Activated CD4-positive, alpha-beta memory T cell treated with anti-CD3 and anti-CD28 coated beads, Interleukin-2, amount 10 ng/mL, durations not matched to agents 7 days and 5 days (primary cell): ENCODE measurements at regions not wholly inside any gene's neighbourhood (a gene's known extent, or its start where the extent isn't known, plus 50 kb on each side); places are given as distances from the start of the nearest gene placed in this dataset.
"Not testable (repeated sequence)": the region's sequence is repeated elsewhere in the genome, so short reads cannot be mapped to it uniquely, and the experiment has no call there.

ENCODE experiments used
- CTCF ChIA-PET: fragments of 350-600 bp; sonication (Branson Sonifier 250); formaldehyde crosslinking; loops from one replicate; lab custom pipeline; 2021; ENCODE audit warnings: antibody characterized with exemption, inconsistent platforms; lab: Charles Lee
- POLR2A ChIA-PET: fragments of 350-600 bp; sonication (Branson Sonifier 250); formaldehyde crosslinking; loops from one replicate; lab custom pipeline; 2021; ENCODE audit warnings: antibody characterized with exemption; lab: Charles Lee
- DNase-seq: peaks from one replicate; pipeline ENCODE4 v3.0.0-alpha.2; 2020
- H3K27ac Mint-ChIP-seq: one replicate; pipeline ENCODE4 v1.8.0; 2021; ENCODE audit warnings: mild to moderate bottlenecking, mixed read lengths
- H3K27me3 Mint-ChIP-seq: one replicate; pipeline ENCODE4 v1.8.0; 2021; ENCODE audit warnings: mixed read lengths
- H3K36me3 Mint-ChIP-seq: one replicate; pipeline ENCODE4 v1.8.0; 2021; ENCODE audit warnings: low read depth, mixed read lengths
- H3K4me1 Mint-ChIP-seq: one replicate; pipeline ENCODE4 v1.8.0; 2021; ENCODE audit warnings: mixed read lengths
- H3K4me3 Mint-ChIP-seq: one replicate; pipeline ENCODE4 v1.8.0; 2021; ENCODE audit warnings: mild to moderate bottlenecking, mixed read lengths
- H3K9me3 Mint-ChIP-seq: one replicate; pipeline ENCODE4 v1.8.0; 2021; ENCODE audit warnings: mixed read lengths

DNA sequence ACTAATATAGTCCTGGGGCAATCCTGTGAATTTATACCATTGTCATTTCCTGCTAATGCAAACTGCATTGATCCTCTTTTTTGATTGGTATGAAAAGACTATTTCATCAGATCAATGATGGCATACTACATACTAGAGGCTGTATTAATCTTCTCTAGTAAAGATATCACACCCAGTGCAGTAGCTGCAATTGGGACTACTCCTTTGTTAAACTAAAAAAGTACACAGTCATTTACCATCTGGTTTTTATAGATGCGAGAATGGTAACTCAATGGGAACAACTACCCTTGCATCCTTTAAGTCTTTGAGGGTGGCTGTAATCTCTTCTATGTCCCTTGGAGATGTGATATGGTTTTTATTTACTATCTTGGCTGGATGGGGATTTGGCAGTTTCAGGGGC is 80.2 kb upstream of the STK38L start:
- POLR2A ChIA-PET = no interaction called here
- H3K4me3 Mint-ChIP-seq = no peak overlapping the region
- H3K4me1 Mint-ChIP-seq = peaks cover 10% of the 10 kb centered on the region
- no peak overlapping the region for H3K27ac Mint-ChIP-seq
- CTCF ChIA-PET = no interaction called here
- DNase-seq = no peak
- H3K36me3 Mint-ChIP-seq = peaks cover 18% of the 10 kb centered on the region
- peaks cover 13% of the 10 kb centered on the region for H3K9me3 Mint-ChIP-seq
- H3K27me3 Mint-ChIP-seq = no peaks in the 10 kb centered on the region

DNA sequence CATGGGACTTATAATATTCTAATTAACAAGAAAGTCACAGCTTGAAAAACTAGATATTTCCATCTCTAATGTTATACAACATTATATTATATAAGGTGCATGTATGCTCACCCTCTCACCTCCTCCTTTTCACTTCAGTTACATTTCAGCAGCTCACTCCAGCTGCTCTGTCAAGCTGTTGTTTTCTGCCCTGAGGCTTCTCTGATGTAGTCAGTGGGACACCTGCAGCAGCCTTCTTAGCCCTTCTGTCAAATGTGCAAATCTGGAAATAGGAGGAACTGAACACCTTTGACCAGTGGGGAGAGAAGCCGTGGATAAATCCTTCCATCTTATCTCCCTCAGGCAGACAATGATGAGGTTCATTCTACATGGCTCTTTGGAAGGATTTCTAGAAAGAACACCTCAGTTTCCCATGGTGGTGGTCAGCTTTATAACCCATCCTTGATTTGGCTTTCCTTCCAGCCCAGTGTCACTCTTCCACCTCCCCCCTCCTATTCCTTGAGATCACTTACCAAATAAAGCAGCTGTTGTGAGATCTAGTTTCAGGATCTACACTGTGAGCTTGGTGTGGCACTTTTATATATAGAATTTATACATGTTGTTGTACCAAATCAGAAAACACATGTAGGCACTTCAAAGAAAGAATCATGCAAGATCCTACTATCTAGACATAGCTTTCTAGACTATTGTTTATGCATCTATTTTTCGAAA is 79.6 kb upstream of the STK38L start:
- DNase-seq = no peak
- Mint-ChIP-seq H3K9me3 (peaks cover 13% of the 10 kb centered on the region), H3K27me3 (peaks cover 3% of the 10 kb centered on the region), H3K36me3 (peaks cover 18% of the 10 kb centered on the region), H3K27ac (no peak overlapping the region), H3K4me3 (no peak overlapping the region), H3K4me1 (peaks cover 10% of the 10 kb centered on the region)
- POLR2A ChIA-PET = interaction anchor here (0.7 kb wide), 1 partner anchor 159 kb away, joined by 3 read pairs; no protein-coding TSS in a partner anchor
- CTCF ChIA-PET = no interaction called here

DNA sequence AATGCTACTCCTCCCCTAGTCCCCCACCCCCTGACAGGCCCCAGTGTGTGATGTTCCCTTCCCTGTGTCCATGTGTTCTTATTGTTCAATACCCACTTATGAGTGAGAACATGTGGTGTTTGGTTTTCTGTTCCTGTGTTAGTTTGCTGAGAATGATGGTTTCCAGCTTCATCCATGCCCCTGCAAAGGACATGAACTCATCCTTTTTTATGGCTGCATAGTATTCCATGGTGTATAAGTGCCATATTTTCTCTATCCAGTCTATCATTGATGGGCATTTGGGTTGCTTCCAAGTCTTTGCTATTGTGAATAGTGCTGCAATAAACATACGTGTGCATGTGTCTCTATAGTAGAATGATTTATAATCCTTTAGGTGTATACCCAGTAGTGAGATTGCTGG is 78.1 kb upstream of the STK38L start:
- H3K4me3 Mint-ChIP-seq, DNase-seq, POLR2A ChIA-PET, H3K27me3 Mint-ChIP-seq, H3K27ac Mint-ChIP-seq, CTCF ChIA-PET: not testable (repeated sequence)
- H3K9me3 Mint-ChIP-seq = peaks cover 25% of the 10 kb centered on the region
- H3K4me1 Mint-ChIP-seq = peaks cover 10% of the 10 kb centered on the region
- H3K36me3 Mint-ChIP-seq = peaks cover 26% of the 10 kb centered on the region

DNA sequence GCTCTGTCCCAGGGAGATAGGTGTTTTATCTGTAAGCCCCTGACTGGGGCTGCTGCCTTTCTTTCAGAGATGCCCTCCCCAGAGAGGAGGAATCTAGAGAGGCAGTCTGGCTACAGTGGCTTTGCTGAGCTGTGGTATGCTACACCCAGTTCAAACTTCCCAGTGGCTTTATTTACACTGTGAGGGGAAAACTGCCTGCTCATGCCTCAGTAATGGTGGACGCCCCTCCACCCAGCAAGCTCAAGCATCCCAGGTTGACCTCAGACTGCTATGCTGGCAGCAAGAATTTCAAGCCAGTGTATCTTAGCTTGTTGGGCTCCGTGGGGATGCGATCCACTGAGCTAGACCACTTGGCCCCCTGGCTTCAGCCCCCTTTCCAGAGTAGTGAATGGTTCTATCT is 72.6 kb upstream of the STK38L start:
- peaks cover 20% of the 10 kb centered on the region for H3K9me3 Mint-ChIP-seq
- H3K27ac Mint-ChIP-seq, H3K4me3 Mint-ChIP-seq, H3K4me1 Mint-ChIP-seq, DNase-seq, CTCF ChIA-PET, H3K27me3 Mint-ChIP-seq, POLR2A ChIA-PET: not testable (repeated sequence)
- H3K36me3 Mint-ChIP-seq = peaks cover 32% of the 10 kb centered on the region

DNA sequence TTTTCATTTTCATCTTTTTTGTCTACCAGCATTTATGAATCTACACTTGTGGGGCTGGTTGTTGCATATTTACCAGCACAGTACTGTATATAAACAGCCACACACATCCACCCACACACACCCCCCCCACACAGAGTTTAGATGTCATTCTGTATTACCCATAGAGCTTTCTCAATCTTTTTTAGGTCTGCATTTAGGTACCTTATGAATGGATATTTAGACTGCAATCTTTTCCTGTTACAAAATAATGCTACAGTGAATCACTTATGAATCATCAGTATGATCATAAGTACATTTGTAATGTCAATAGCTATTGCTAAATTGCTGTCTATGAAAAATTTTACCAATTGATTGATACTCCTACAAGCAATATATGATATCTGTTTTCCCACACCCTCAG is 67.3 kb upstream of the STK38L start:
- H3K4me3 Mint-ChIP-seq = no peak overlapping the region

DNA sequence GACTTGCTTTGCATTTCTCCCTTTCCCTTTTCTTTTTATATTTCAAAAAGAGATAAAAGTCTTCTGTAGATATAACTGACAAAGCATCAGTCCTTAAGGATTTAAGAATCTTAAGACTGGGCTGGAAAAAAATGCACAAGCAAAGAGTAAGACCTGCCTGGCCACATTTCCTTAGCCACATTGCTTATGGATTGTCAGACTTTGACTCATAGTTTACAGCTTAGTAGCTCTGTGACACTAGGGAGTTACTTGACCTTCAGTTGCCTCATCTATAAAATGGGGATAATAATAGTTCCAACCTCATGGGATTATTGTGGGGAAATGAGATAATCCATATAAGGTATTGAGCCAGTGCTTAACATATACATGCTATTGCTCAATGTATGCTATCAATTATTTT is 66.4 kb upstream of the STK38L start:
- H3K4me1 Mint-ChIP-seq = peaks cover 36% of the 10 kb centered on the region
- DNase-seq = no peak
- H3K27ac Mint-ChIP-seq = no peak overlapping the region
- no peaks in the 10 kb centered on the region for H3K27me3 Mint-ChIP-seq
- no peaks in the 10 kb centered on the region for H3K9me3 Mint-ChIP-seq
- ChIA-PET CTCF (no interaction called here), POLR2A (no interaction called here)
- peaks cover 4% of the 10 kb centered on the region for H3K36me3 Mint-ChIP-seq
- H3K4me3 Mint-ChIP-seq = no peak overlapping the region

More for the DNA sequence above, 67.3 kb upstream of the STK38L start:
- no peak overlapping the region for H3K27ac Mint-ChIP-seq
- POLR2A ChIA-PET = no interaction called here
- peaks cover 36% of the 10 kb centered on the region for H3K4me1 Mint-ChIP-seq
- H3K9me3 Mint-ChIP-seq = peaks cover 3% of the 10 kb centered on the region
- no peak for DNase-seq
- CTCF ChIA-PET = no interaction called here
- H3K36me3 Mint-ChIP-seq = peaks cover 10% of the 10 kb centered on the region
- H3K27me3 Mint-ChIP-seq = no peaks in the 10 kb centered on the region

DNA sequence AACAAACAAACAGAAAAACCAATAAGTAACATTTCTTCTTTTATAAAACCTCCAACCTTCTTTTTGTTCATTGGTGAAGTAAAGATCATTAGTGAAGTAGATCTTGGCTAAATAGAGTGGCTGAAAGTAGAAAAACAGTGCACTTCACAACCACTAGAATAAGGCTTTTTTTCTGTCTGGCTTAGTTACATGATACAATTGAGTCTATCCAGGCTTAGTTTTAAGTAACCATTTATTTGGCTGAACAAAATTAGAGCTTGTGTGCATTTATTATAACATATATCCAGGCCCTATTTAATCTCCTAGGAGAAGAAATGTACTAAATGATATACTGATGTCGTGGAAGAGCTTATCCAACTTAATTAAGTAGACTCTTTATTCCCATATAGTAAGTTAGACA is 65.8 kb upstream of the STK38L start:
- Mint-ChIP-seq H3K36me3 (peaks cover 4% of the 10 kb centered on the region), H3K4me3 (no peak overlapping the region), H3K27me3 (no peaks in the 10 kb centered on the region), H3K9me3 (no peaks in the 10 kb centered on the region), H3K4me1 (peaks cover 36% of the 10 kb centered on the region), H3K27ac (no peak overlapping the region)
- POLR2A ChIA-PET = no interaction called here
- DNase-seq = no peak
- CTCF ChIA-PET = no interaction called here

DNA sequence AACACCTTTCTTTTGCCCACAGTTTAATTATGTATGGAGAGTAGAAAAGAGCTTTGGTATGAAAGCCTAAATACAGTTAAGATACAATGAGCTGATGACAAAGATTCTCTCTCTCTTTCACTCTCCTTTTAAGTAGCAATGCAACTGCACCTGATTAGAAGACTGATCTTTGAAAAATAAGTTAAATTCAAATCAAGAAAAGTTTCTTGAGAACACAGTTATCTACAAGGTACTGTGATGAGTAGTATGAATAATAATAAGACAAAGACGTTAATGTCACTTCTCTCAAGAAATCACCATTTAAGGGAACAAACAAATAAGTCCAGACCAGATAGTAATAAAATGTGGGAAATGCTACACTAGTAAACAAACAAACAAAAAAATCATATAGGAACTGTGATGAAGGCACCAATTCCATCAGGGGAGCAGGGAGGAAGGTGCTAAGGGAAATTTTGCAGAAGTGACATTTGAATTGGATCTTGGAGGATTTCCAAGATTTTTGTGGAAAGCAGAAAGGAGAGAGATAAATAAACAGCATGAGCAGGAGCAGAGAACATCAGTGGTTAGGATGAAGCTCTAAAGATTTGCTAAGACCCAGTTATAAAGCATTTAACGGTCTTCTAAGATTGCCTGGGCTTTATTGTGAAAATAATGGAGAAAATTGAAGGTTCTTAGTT is 65.2 kb upstream of the STK38L start:
- peak overlapping the region; percentile 15 for H3K4me3 Mint-ChIP-seq

DNA sequence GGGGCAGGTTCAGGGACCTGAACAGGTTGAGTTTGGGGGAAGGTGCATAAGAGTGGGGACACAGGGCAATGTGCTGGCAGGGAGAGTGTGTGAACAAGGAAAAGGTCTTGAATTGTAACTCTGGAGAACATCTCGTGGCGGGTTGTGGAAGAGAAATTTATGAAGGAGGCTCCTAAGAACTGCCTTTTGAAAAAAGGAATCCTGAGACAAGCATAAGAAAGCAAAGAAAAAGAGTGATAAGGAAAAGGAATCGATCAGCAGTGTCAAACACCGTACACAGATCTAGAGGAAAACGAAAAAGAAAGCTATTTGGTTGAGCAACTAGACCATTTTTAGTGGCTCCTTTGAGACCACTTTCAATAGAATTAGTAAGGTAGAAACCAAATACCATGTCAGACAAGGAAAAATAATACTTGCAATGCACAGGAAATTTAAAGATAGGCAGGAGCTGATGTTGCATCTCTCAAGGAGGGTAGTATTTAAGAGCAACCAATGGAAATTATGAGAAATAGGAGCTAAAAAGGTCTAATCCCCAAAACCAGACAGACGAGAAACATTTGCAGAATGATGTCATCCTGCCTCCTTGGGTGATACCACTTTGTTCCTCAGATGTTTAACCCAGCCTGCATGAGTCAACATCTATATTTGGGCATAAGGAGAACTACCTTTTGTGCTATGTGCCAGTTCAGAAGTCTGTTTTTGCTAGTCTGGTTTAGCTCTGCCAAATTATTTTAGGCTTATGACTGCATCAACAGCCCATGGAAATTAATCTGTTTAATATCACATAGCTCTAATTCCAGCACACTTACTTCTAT is 64.5 kb upstream of the STK38L start:
- ChIA-PET CTCF (interaction anchor here (1.0 to 1.4 kb wide), 3 partner anchors 36 to 165 kb away, joined by 3 read pairs; no protein-coding TSS in a partner anchor), POLR2A (interaction anchor here (1.0 kb wide), 1 partner anchor 65 kb away, joined by 3 read pairs; the partner anchor contains the start of gene STK38L)
- peak; percentile 43 for DNase-seq
- Mint-ChIP-seq H3K36me3 (peaks cover 4% of the 10 kb centered on the region), H3K27me3 (no peaks in the 10 kb centered on the region), H3K4me3 (peak overlapping the region; percentile 15), H3K27ac (peak overlapping the region; percentile 62), H3K9me3 (no peaks in the 10 kb centered on the region), H3K4me1 (peaks cover 40% of the 10 kb centered on the region)

More for the DNA sequence above, 65.2 kb upstream of the STK38L start:
- H3K27ac Mint-ChIP-seq = peak overlapping the region; percentile 64
- H3K4me1 Mint-ChIP-seq = peaks cover 36% of the 10 kb centered on the region
- CTCF ChIA-PET = interaction anchor here (1.0 kb wide), 1 partner anchor 164 kb away, joined by 3 read pairs; no protein-coding TSS in a partner anchor
- no peak for DNase-seq
- no peaks in the 10 kb centered on the region for H3K27me3 Mint-ChIP-seq
- H3K9me3 Mint-ChIP-seq = no peaks in the 10 kb centered on the region
- peaks cover 4% of the 10 kb centered on the region for H3K36me3 Mint-ChIP-seq
- POLR2A ChIA-PET = interaction anchor here (1.0 kb wide), 1 partner anchor 65 kb away, joined by 3 read pairs; the partner anchor contains the start of gene STK38L

DNA sequence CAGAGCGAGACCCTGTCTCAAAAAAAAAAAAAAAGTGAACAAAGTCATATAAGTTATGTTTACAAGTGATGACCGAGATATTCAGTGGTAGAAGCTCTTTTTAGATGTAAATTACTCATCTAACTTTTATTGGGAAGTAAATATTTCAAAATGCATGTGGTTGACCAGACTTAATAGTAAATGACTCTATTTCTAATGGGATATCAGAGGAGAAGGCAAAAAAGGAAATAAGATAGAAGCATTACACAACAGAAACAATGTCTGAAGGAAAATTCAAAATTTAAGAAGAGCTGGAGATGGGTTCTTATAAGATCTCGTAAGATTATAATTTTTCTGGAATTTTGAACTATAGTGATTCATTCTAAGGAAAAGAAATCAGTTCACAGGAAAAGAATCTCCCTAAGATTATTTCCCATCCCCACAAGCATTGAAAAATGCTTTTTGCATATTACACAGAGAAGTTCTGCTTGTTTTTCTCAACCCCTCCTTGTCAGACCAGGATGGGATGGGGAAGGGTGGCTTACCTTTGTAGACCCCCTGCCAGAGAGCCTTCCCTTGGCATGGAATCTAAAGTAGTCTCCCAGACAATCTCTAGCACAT is 63.1 kb upstream of the STK38L start:
- H3K27ac Mint-ChIP-seq = no peak overlapping the region
- CTCF ChIA-PET = interaction anchor here (1.4 kb wide), 1 partner anchor 38 kb away, joined by 3 read pairs; no protein-coding TSS in a partner anchor
- DNase-seq = no peak

DNA sequence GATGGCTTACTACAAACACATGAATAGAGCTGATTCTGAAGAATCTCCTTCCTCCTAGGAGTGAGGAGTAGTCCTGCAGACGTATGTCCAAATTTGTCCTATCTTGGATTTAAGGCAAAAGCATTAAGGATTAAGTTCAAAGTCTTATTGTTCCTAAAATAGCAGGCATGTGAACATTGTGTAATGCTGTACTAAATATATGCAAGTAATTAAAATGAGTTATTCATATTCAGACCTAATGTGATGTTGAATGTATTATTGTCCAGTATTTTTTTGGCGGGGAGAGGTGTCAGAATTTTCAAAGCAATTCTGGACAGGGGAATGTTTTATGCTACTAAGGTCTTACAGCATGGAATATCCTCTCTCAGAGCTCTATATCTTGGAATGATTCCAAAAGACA is 60.7 kb upstream of the STK38L start:
- no peaks in the 10 kb centered on the region for H3K9me3 Mint-ChIP-seq
- ChIA-PET CTCF (no interaction called here), POLR2A (no interaction called here)
- H3K4me3 Mint-ChIP-seq = no peak overlapping the region
- no peak for DNase-seq
- H3K36me3 Mint-ChIP-seq = no peaks in the 10 kb centered on the region
- peaks cover 46% of the 10 kb centered on the region for H3K4me1 Mint-ChIP-seq
- no peak overlapping the region for H3K27ac Mint-ChIP-seq
- H3K27me3 Mint-ChIP-seq = no peaks in the 10 kb centered on the region

More for the DNA sequence above, 63.1 kb upstream of the STK38L start:
- Mint-ChIP-seq H3K4me3 (no peak overlapping the region), H3K9me3 (no peaks in the 10 kb centered on the region), H3K4me1 (peaks cover 50% of the 10 kb centered on the region), H3K36me3 (no peaks in the 10 kb centered on the region), H3K27me3 (no peaks in the 10 kb centered on the region)
- POLR2A ChIA-PET = no interaction called here

DNA sequence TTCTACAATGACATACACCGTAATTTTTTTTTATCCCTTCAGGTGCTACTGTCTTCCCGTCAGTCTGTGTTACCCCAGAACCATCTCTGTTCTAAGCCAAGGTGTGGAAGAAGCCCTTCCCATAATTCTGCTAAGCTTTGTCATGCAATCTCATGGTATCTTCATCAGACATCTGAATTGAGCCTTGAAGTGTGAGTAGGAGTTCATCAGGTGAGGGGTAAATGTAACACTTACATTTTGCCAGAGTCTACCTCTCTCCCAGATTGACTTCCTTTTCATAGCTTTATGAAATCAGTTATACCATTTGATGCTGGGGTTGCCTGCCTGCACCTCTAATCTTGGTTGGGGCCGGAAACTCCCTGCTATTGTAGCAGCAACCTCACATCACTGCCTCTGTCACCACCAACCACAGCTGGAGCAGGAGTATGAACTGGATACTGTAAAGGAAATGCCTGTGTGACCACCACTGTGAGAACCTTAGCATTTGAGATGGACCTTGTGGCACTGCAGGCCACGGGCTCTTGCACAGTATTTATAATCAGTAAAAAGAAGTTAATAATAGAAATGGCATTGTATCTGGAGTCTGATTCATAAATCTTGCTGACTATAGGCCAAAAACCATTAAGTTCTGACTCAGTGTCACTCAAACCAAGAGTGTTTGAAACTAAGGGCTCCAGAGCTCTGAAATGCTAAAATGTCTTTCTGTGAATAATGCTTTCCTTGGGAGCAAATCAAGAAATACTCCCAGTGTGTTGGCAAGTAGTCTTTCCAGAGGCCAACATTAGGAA is 58.7 kb upstream of the STK38L start:
- Mint-ChIP-seq H3K27me3 (no peaks in the 10 kb centered on the region), H3K27ac (peak overlapping the region; percentile 63), H3K4me3 (no peak overlapping the region), H3K9me3 (peaks cover 2% of the 10 kb centered on the region), H3K4me1 (peaks cover 25% of the 10 kb centered on the region), H3K36me3 (no peaks in the 10 kb centered on the region)
- peak; percentile 67 for DNase-seq
- CTCF ChIA-PET = interaction anchor here (1.2 kb wide), 1 partner anchor 163 kb away, joined by 3 read pairs; the partner anchor contains the start of gene MED21
- POLR2A ChIA-PET = interaction anchor here (0.6 to 1.1 kb wide), 3 partner anchors 14 to 122 kb away, joined by 3 read pairs; no protein-coding TSS in a partner anchor
